Mucosa of descending colon (tissue), 3 donors: ENCODE measurements at regions not wholly inside any gene's neighbourhood (a gene's known extent, or its start where the extent isn't known, plus 50 kb on each side); places are given as distances from the start of the nearest gene placed in this dataset.

Experiments
- ATAC-seq: fragments of 200-7000 bp; cut with Tn5 transposase; one replicate; pipeline ENCODE4 v1.9.1; 2020; ENCODE audit warnings: mild to moderate bottlenecking, moderate library complexity
- DNase-seq, 3 donors: peaks; one replicate each; pipeline ENCODE4 v3.0.0-alpha.2; 2020
- H3K36me3 ChIP-seq: fragments of 200-600 bp; one replicate; pipeline ENCODE4 v1.8.0; 2021; ENCODE audit warnings: low read depth, mild to moderate bottlenecking
- H3K4me1 ChIP-seq: fragments of 200-600 bp; one replicate; pipeline ENCODE4 v1.8.0; 2021; ENCODE audit warnings: low read depth, mild to moderate bottlenecking
- H3K4me3 ChIP-seq: fragments of 200-600 bp; one replicate; pipeline ENCODE4 v1.8.0; 2021; ENCODE audit warnings: mild to moderate bottlenecking
- H3K9me3 ChIP-seq: fragments of 200-600 bp; one replicate; pipeline ENCODE4 v1.8.0; 2021; ENCODE audit warnings: mild to moderate bottlenecking
- intact Hi-C, 2 donors: fragments of 100-400 bp; cut with DNase I in 1 of 2; cut with micrococcal nuclease in 1 of 2; formaldehyde crosslinking; loops; one replicate each; pipeline versions ENCODE4 v1.11.0 to v1.11.1; 2022; cut with DNase I, micrococcal nuclease
- TF ChIP-seq, protein P1 (sequence below): fragments of 200-600 bp; IDR thresholded peaks from one replicate; pipeline ENCODE4 v1.8.0; 2022; ENCODE audit warnings: antibody characterized with exemption, mild to moderate bottlenecking
- donor health status: DM: no; HTN: no; CAD: no; lungs with moderate emphysema.
- donor health status: DM: no; HTN: no; CAD: no.
- donor health status: DM: no; HTN: yes; CAD: no.

- DNase-seq (no peak), ATAC-seq (no peak)
- no peaks in the 10 kb centered on the region for H3K36me3 ChIP-seq
- intact Hi-C loops: no loop called here
- TF ChIP-seq, protein P1, sequence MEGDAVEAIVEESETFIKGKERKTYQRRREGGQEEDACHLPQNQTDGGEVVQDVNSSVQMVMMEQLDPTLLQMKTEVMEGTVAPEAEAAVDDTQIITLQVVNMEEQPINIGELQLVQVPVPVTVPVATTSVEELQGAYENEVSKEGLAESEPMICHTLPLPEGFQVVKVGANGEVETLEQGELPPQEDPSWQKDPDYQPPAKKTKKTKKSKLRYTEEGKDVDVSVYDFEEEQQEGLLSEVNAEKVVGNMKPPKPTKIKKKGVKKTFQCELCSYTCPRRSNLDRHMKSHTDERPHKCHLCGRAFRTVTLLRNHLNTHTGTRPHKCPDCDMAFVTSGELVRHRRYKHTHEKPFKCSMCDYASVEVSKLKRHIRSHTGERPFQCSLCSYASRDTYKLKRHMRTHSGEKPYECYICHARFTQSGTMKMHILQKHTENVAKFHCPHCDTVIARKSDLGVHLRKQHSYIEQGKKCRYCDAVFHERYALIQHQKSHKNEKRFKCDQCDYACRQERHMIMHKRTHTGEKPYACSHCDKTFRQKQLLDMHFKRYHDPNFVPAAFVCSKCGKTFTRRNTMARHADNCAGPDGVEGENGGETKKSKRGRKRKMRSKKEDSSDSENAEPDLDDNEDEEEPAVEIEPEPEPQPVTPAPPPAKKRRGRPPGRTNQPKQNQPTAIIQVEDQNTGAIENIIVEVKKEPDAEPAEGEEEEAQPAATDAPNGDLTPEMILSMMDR: no peak
- H3K4me1 ChIP-seq: no peaks in the 10 kb centered on the region
- H3K4me3 ChIP-seq: no peak overlapping the region
- H3K9me3 ChIP-seq: no peaks in the 10 kb centered on the region
Observed at GRCh38 chr6:112622036-112622435, 274.9 kb downstream of the RFPL4B start.

GRCh38 chr6:112626468-112627082 is 279.4 kb downstream of the RFPL4B start:
- H3K4me1 ChIP-seq: no peaks in the 10 kb centered on the region
- H3K36me3 ChIP-seq: no peaks in the 10 kb centered on the region
- ATAC-seq (no peak), DNase-seq (no peak)
- intact Hi-C loops: no loop called here
- H3K4me3 ChIP-seq: no peak overlapping the region
- H3K9me3 ChIP-seq: no peaks in the 10 kb centered on the region
- TF ChIP-seq, protein P1: no peak

GRCh38 chr6:112634376-112634775 is 287.2 kb downstream of the RFPL4B start:
- intact Hi-C loops: no loop called here
- DNase-seq: no peak
- TF ChIP-seq, protein P1: no peak
- H3K9me3 ChIP-seq: no peaks in the 10 kb centered on the region
- H3K36me3 ChIP-seq: no peaks in the 10 kb centered on the region
- no peak overlapping the region for H3K4me3 ChIP-seq
- no peak for ATAC-seq
- H3K4me1 ChIP-seq: no peaks in the 10 kb centered on the region

- ATAC-seq (no peak), DNase-seq (no peak)
- Histone ChIP-seq H3K4me1 (no peaks in the 10 kb centered on the region), H3K36me3 (no peaks in the 10 kb centered on the region), H3K9me3 (no peaks in the 10 kb centered on the region), H3K4me3 (no peak overlapping the region)
- intact Hi-C loops: no loop called here
- TF ChIP-seq, protein P1: no peak
Observed at GRCh38 chr6:112636650-112637262, 289.6 kb downstream of the RFPL4B start.

DNA sequence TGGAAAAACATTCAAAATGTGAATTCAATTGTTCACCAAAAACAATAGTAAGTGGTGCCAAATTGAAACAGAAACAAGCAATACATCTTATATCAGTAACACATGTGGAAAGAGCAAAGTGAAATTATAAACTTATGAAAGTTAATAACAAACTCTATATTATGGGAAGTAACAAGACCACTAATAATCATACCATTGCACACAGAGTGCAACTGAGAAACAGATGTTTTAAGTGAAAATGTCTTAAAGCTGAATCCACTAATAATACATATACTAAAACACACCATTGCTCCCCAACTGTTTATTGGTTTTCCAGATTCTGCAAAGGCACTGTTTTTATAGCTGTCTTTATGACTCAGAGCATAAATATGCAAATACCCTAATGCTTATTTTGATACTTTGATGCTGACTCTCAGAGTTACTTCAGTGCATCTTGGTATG is 292.3 kb downstream of the RFPL4B start:
- Histone ChIP-seq H3K4me1 (no peaks in the 10 kb centered on the region), H3K9me3 (no peaks in the 10 kb centered on the region), H3K36me3 (no peaks in the 10 kb centered on the region), H3K4me3 (no peak overlapping the region)
- intact Hi-C loops: no loop called here
- no peak for DNase-seq
- TF ChIP-seq, protein P1: no peak
- ATAC-seq: no peak
